Stomach smooth muscle (tissue), 2 donors: ENCODE measurements at regions not wholly inside any gene's neighbourhood (a gene's known extent, or its start where the extent isn't known, plus 50 kb on each side); places are given as distances from the start of the nearest gene placed in this dataset.

Source experiments
- H3K27ac ChIP-seq: one replicate; pipeline ENCODE4 v1.7.0; 2013; ENCODE audit warnings: mild to moderate bottlenecking, low read length, inconsistent platforms
- H3K27me3 ChIP-seq, 2 donors: one replicate each; pipeline ENCODE4 v1.7.0; 2013; ENCODE audit warnings: low read length in 2 of 2; ENCODE audit not compliant: insufficient read depth in 2 of 2, control insufficient read depth in 1 of 2
- H3K36me3 ChIP-seq, 2 donors: one replicate each; pipeline ENCODE4 v1.7.0; 2013; ENCODE audit warnings: low read length in 2 of 2; ENCODE audit not compliant: control insufficient read depth in 2 of 2, insufficient read depth in 2 of 2
- H3K4me1 ChIP-seq: one replicate; pipeline ENCODE4 v1.7.0; 2013; ENCODE audit warnings: low read length; ENCODE audit not compliant: control insufficient read depth, insufficient read depth
- H3K4me3 ChIP-seq, 2 donors: one replicate each; pipeline ENCODE4 v1.7.0; 2013; ENCODE audit warnings: low read length in 2 of 2
- H3K9ac ChIP-seq, 2 donors: one replicate each; pipeline ENCODE4 v1.7.0; 2013; ENCODE audit warnings: low read length in 2 of 2, mild to moderate bottlenecking in 1 of 2
- H3K9me3 ChIP-seq, 2 donors: one replicate each; pipeline ENCODE4 v1.7.0; 2013; ENCODE audit warnings: low read length in 2 of 2; ENCODE audit not compliant: control insufficient read depth in 2 of 2
- donor health status: healthy.
- donor health status: Pancreatic carcinoma.

DNA sequence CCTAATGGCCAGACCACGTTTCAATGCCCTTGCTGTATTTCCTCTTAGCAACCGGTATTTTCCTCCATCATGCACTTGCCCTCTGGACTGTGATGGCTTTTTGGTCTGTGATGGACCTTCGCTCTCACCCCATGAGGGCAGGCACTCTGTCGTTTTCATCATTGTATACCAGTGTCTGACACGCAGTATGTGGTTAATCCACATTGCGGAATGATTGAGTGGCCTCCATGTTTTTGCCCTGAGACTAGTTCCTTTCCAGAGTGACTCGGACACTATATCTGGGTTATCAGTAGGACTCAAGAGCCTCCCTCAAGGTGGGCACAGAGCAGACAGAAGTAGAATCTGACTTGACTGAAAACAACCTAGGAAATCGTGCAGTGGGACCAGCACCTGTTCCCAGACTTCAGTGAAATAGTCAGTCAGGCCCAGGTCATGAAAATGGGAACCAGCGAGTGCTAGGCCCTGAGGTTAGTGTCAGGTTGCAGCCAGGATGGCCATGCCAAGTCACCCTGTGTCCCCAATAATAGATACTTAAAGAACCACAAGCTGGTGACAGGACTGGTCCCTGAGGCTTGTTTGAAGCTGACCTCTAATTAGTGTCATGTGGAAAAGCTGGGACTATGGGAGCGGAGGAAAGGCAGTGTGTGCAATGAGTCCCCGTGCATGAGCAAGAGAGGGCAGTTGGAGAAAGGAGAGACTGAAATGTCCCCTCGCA, 464.7 kb downstream of the INSC start:
- H3K36me3 ChIP-seq, result no peaks in the 10 kb centered on the region
- H3K9ac ChIP-seq, result no peak overlapping the region
- H3K4me1 ChIP-seq, result no peaks in the 10 kb centered on the region
- H3K4me3 ChIP-seq, result no peak overlapping the region
- H3K27me3 ChIP-seq, result no peaks in the 10 kb centered on the region
- H3K9me3 ChIP-seq, result no peaks in the 10 kb centered on the region
- no peak overlapping the region for H3K27ac ChIP-seq

- Histone ChIP-seq H3K27ac (no peak overlapping the region), H3K27me3 (no peaks in the 10 kb centered on the region), H3K4me1 (no peaks in the 10 kb centered on the region), H3K4me3 (no peak overlapping the region), H3K9ac (no peak overlapping the region), H3K36me3 (no peaks in the 10 kb centered on the region), H3K9me3 (no peaks in the 10 kb centered on the region)
Measured at GRCh38 chr11:15580056-15580774, 465.5 kb downstream of the INSC start.

DNA sequence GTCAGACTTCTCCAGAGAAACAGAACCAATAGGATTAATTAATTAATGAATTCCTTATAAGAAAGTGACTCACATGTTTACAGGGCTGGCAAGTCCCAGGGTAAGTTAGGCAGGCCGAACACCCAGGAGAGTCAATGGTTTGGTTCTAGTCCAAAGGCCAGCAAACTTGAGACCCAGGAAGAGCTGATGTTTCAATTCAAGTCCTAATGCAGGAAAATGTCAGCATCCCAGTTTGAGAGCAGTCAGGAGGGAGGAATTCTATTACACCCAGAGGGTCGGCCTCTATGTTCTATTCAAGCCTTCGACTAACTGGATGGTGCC, 466.0 kb downstream of the INSC start:
- no peak overlapping the region for H3K4me3 ChIP-seq
- no peak overlapping the region for H3K27ac ChIP-seq
- no peak overlapping the region for H3K9ac ChIP-seq
- no peaks in the 10 kb centered on the region for H3K4me1 ChIP-seq
- H3K36me3 ChIP-seq, result no peaks in the 10 kb centered on the region
- H3K27me3 ChIP-seq, result no peaks in the 10 kb centered on the region
- no peaks in the 10 kb centered on the region for H3K9me3 ChIP-seq

DNA sequence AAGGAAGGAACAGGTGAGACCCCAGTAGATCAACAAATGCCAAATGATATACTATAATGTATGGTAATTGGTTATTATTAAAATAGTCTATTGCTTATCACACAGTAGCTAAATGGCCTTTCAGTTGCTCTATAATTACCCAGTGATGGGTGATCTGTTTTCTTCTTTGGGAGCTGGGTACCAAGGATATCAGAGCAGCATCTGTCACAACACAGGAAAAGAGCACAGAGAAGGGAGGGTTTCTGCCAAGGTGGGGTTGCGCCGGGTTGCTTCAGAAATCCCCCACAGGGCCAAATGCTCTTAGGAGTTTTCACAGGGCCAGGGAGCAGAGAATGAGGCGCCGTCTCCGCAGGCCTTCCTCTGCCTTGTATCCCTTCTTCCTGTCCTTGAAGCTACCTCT, 469.4 kb downstream of the INSC start:
- Histone ChIP-seq H3K4me3 (no peak overlapping the region), H3K36me3 (no peaks in the 10 kb centered on the region), H3K27me3 (no peaks in the 10 kb centered on the region), H3K9ac (no peak overlapping the region), H3K9me3 (no peaks in the 10 kb centered on the region), H3K27ac (no peak overlapping the region), H3K4me1 (peaks cover 3% of the 10 kb centered on the region)

- no peaks in the 10 kb centered on the region for H3K9me3 ChIP-seq
- H3K9ac ChIP-seq, result no peak overlapping the region
- no peaks in the 10 kb centered on the region for H3K36me3 ChIP-seq
- no peaks in the 10 kb centered on the region for H3K27me3 ChIP-seq
- peaks cover 3% of the 10 kb centered on the region for H3K4me1 ChIP-seq
- H3K27ac ChIP-seq, result no peak overlapping the region
- no peak overlapping the region for H3K4me3 ChIP-seq
Measured at GRCh38 chr11:15585602-15586331, 471.0 kb downstream of the INSC start.

- no peaks in the 10 kb centered on the region for H3K9me3 ChIP-seq
- H3K27me3 ChIP-seq, result no peaks in the 10 kb centered on the region
- no peaks in the 10 kb centered on the region for H3K36me3 ChIP-seq
- no peak overlapping the region for H3K4me3 ChIP-seq
- H3K27ac ChIP-seq, result no peak overlapping the region
- no peak overlapping the region for H3K9ac ChIP-seq
- peaks cover 3% of the 10 kb centered on the region for H3K4me1 ChIP-seq
Measured at GRCh38 chr11:15586741-15587473, 472.2 kb downstream of the INSC start.

DNA sequence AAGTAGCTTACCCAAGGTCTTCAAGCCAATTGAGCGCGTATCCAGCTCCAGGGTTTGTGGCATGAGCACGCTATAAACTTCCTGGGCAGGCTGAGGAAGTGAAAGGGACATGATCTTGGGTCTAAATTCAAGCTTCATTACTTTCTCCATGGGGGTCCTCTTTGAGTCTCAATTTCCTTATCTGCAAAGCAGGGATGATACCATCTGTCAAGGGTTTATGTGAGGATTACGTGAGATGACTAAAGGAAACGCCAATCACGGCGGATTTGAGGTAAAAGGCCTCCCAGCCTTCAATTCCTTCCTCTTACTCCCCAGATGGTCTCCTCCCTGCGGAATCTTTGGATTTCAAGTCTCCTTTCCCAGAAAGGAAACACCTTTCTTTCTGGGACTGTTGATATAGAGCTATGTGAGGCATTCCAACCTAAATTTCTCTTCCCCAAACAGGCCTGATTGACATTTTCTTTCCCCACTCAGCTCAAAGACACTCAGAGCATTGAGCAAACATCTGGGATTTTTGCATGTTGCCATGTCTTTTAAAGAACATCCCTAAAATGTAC, 474.4 kb downstream of the INSC start:
- no peak overlapping the region for H3K9ac ChIP-seq
- H3K4me3 ChIP-seq, result no peak overlapping the region
- no peaks in the 10 kb centered on the region for H3K9me3 ChIP-seq
- H3K4me1 ChIP-seq, result peaks cover 3% of the 10 kb centered on the region
- H3K36me3 ChIP-seq, result no peaks in the 10 kb centered on the region
- H3K27ac ChIP-seq, result no peak overlapping the region
- no peaks in the 10 kb centered on the region for H3K27me3 ChIP-seq

- no peaks in the 10 kb centered on the region for H3K27me3 ChIP-seq
- no peaks in the 10 kb centered on the region for H3K9me3 ChIP-seq
- H3K4me3 ChIP-seq, result no peak overlapping the region
- H3K36me3 ChIP-seq, result no peaks in the 10 kb centered on the region
- no peak overlapping the region for H3K9ac ChIP-seq
- H3K27ac ChIP-seq, result no peak overlapping the region
- peaks cover 3% of the 10 kb centered on the region for H3K4me1 ChIP-seq
Measured at GRCh38 chr11:15590132-15590531, 475.4 kb downstream of the INSC start.

GRCh38 chr11:15591112-15591537, 476.4 kb downstream of the INSC start:
- no peaks in the 10 kb centered on the region for H3K27me3 ChIP-seq
- peaks cover 4% of the 10 kb centered on the region for H3K4me1 ChIP-seq
- H3K4me3 ChIP-seq, result no peak overlapping the region
- no peak overlapping the region for H3K9ac ChIP-seq
- H3K36me3 ChIP-seq, result no peaks in the 10 kb centered on the region
- H3K9me3 ChIP-seq, result no peaks in the 10 kb centered on the region
- H3K27ac ChIP-seq, result no peak overlapping the region

- Histone ChIP-seq H3K9ac (no peak overlapping the region), H3K27me3 (no peaks in the 10 kb centered on the region), H3K4me3 (no peak overlapping the region), H3K36me3 (no peaks in the 10 kb centered on the region), H3K4me1 (peaks cover 2% of the 10 kb centered on the region), H3K9me3 (no peaks in the 10 kb centered on the region), H3K27ac (no peak overlapping the region)
Measured at GRCh38 chr11:15594607-15595006, 479.9 kb downstream of the INSC start.
